GM19324 (cell line): ENCODE measurements at regions not wholly inside any gene's neighbourhood (a gene's known extent, or its start where the extent isn't known, plus 50 kb on each side); places are given as distances from the start of the nearest gene placed in this dataset.

Experiments
- ATAC-seq: cut with Tn5 transposase; IDR thresholded peaks from one replicate; pipeline ENCODE4 v1.9.1; 2021; ENCODE audit warnings: mild to moderate bottlenecking, moderate library complexity; ENCODE audit not compliant: unreplicated experiment, low FRiP score

GRCh38 chr14:83433618-83434017 is 1900.0 kb upstream of the SEL1L start:
- no peak for ATAC-seq

- ATAC-seq: no peak
These were observed 1908.1 kb upstream of the SEL1L start for GRCh38 chr14:83441801-83442200.

GRCh38 chr14:83455561-83455960 is 1921.9 kb upstream of the SEL1L start:
- ATAC-seq: no peak

GRCh38 chr14:83461521-83461920 is 1927.9 kb upstream of the SEL1L start:
- ATAC-seq: no peak

- ATAC-seq: no peak
These were observed 1929.1 kb upstream of the SEL1L start for GRCh38 chr14:83462759-83463158.

- no peak for ATAC-seq
These were observed 1929.9 kb upstream of the SEL1L start for GRCh38 chr14:83463500-83464098.

- no peak for ATAC-seq
These were observed 1934.2 kb upstream of the SEL1L start for GRCh38 chr14:83467811-83468210.

GRCh38 chr14:83470466-83470865 is 1936.8 kb upstream of the SEL1L start:
- ATAC-seq: no peak

GRCh38 chr14:83470959-83471695 is 1937.5 kb upstream of the SEL1L start:
- no peak for ATAC-seq

GRCh38 chr14:83473416-83474235 is 1940.0 kb upstream of the SEL1L start:
- no peak for ATAC-seq

- no peak for ATAC-seq
These were observed 1945.1 kb upstream of the SEL1L start for GRCh38 chr14:83478741-83479140.

GRCh38 chr14:83483063-83483462 is 1949.4 kb upstream of the SEL1L start:
- ATAC-seq: no peak

- no peak for ATAC-seq
These were observed 1951.9 kb upstream of the SEL1L start for GRCh38 chr14:83485591-83485990.

GRCh38 chr14:83491091-83491490 is 1957.4 kb upstream of the SEL1L start:
- ATAC-seq: no peak

GRCh38 chr14:83520837-83521236 is 1987.2 kb upstream of the SEL1L start:
- no peak for ATAC-seq

- ATAC-seq: no peak
These were observed 1995.9 kb upstream of the SEL1L start for GRCh38 chr14:83529531-83529930.

GRCh38 chr14:83533734-83534133 is 1996.2 kb upstream of the FLRT2 start:
- ATAC-seq: no peak

- ATAC-seq: no peak
These were observed 1994.9 kb upstream of the FLRT2 start for GRCh38 chr14:83534995-83535394.

GRCh38 chr14:83535444-83535843 is 1994.5 kb upstream of the FLRT2 start:
- ATAC-seq: no peak

- ATAC-seq: no peak
These were observed 1988.8 kb upstream of the FLRT2 start for GRCh38 chr14:83541147-83541546.

- ATAC-seq: no peak
These were observed 1981.7 kb upstream of the FLRT2 start for GRCh38 chr14:83548061-83548839.
